WERI-Rb-1 (cell line): ENCODE measurements at regions not wholly inside any gene's neighbourhood (a gene's known extent, or its start where the extent isn't known, plus 50 kb on each side); places are given as distances from the start of the nearest gene placed in this dataset.

Experiments used
- DNase-seq: peaks from one replicate; pipeline ENCODE4 v3.0.0-alpha.2; 2020
- H3K27ac ChIP-seq: fragments of 250-450 bp; sonication (Bioruptor Pico); 2 replicates; pipeline ENCODE4 v1.5.1; 2020; ENCODE audit warnings: mild to moderate bottlenecking, moderate library complexity
- H3K27me3 ChIP-seq: fragments of 250-450 bp; sonication (Bioruptor Pico); 2 replicates; pipeline ENCODE4 v1.5.1; 2021; ENCODE audit warnings: mild to moderate bottlenecking, low read depth, moderate library complexity; ENCODE audit not compliant: insufficient read depth, severe bottlenecking
- H3K36me3 ChIP-seq: fragments of 250-450 bp; sonication (Bioruptor Pico); 2 replicates; pipeline ENCODE4 v1.5.1; 2020; ENCODE audit warnings: mild to moderate bottlenecking, moderate library complexity
- H3K4me3 ChIP-seq: 2 replicates; pipeline ENCODE4 v1.5.1; 2011; ENCODE audit warnings: low read depth, mild to moderate bottlenecking, control low read depth, low read length
- H3K9me3 ChIP-seq: fragments of 250-450 bp; sonication (Bioruptor Pico); 2 replicates; pipeline ENCODE4 v1.5.1; 2021; ENCODE audit warnings: mild to moderate bottlenecking, moderate library complexity; ENCODE audit not compliant: severe bottlenecking
- TF ChIP-seq, protein P1 (sequence below): IDR thresholded peaks from 2 replicates; pipeline ENCODE4 v1.5.1; 2011; ENCODE audit warnings: low read depth, mild to moderate bottlenecking, control low read depth, inconsistent platforms, low read length

DNA sequence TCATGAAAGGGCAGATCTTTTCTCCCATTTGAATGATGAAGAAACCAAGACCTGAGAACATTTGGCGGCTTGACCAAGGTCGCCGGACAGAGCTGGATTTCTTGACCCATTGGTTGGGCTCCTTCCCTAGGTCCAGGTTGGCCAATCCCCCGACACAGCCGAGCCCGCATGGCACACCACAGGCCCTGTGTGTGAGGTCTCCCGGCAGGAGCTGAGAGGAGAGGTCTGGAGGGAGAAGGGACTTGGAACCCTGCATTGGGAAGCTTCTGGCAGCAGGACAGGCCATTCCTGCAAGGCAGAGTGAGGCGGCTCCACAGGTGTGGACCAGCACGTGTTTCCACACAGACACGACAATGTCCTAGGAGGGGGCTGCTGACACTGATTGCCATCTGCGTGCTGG lies 98.6 kb upstream of the THY1 start:
- TF ChIP-seq, protein P1, sequence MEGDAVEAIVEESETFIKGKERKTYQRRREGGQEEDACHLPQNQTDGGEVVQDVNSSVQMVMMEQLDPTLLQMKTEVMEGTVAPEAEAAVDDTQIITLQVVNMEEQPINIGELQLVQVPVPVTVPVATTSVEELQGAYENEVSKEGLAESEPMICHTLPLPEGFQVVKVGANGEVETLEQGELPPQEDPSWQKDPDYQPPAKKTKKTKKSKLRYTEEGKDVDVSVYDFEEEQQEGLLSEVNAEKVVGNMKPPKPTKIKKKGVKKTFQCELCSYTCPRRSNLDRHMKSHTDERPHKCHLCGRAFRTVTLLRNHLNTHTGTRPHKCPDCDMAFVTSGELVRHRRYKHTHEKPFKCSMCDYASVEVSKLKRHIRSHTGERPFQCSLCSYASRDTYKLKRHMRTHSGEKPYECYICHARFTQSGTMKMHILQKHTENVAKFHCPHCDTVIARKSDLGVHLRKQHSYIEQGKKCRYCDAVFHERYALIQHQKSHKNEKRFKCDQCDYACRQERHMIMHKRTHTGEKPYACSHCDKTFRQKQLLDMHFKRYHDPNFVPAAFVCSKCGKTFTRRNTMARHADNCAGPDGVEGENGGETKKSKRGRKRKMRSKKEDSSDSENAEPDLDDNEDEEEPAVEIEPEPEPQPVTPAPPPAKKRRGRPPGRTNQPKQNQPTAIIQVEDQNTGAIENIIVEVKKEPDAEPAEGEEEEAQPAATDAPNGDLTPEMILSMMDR, result no peak
- no peak for DNase-seq
- no peak overlapping the region for H3K4me3 ChIP-seq
- H3K27ac ChIP-seq, result no peak overlapping the region
- no peaks in the 10 kb centered on the region for H3K27me3 ChIP-seq
- H3K9me3 ChIP-seq, result no peaks in the 10 kb centered on the region
- no peaks in the 10 kb centered on the region for H3K36me3 ChIP-seq

DNA sequence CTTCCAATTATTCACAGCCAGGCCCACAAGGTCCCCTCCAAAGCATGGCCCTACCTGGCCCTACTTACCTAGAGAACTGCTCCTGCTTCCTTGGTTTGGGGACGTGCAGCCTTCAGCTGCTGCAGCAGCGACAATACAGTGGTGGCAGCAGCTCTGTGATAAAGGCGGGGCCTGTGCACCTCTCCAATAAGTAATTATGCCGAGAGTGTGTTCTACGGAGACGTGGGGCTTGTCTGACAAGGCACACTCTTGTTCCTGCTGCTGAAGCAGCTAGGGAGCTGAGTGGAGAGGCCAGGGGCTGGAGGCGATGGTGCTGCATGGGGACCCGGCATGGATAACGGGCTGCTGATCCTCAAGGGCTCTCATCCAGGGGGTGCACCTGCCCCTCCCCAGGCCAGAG lies 98.0 kb upstream of the THY1 start:
- no peak for DNase-seq
- Histone ChIP-seq H3K27me3 (no peaks in the 10 kb centered on the region), H3K27ac (no peak overlapping the region), H3K4me3 (no peak overlapping the region), H3K9me3 (no peaks in the 10 kb centered on the region), H3K36me3 (no peaks in the 10 kb centered on the region)
- TF ChIP-seq, protein P1, result no peak

DNA sequence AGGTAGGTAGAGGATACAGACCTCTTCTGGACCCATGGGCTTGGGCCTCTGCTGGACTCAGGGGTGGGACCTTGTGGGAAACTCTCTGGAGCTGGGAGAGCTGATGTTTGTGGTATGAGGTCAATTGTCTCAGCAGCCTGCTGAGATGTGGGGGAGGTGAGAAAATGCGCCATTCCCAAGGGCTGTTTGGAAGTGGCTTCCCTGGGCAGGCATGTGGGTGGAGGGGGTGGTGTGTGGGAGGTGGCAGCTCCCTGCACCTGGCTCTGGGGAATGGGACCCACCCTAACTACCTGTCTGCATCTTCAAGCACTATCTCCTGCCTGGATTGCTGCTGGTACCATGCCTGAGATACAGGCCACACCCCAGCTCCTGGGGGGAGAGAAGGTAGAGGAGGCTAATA lies 97.4 kb upstream of the THY1 start:
- TF ChIP-seq, protein P1, result no peak
- DNase-seq, result no peak
- no peak overlapping the region for H3K27ac ChIP-seq
- no peaks in the 10 kb centered on the region for H3K9me3 ChIP-seq
- no peaks in the 10 kb centered on the region for H3K36me3 ChIP-seq
- H3K4me3 ChIP-seq, result no peak overlapping the region
- no peaks in the 10 kb centered on the region for H3K27me3 ChIP-seq

DNA sequence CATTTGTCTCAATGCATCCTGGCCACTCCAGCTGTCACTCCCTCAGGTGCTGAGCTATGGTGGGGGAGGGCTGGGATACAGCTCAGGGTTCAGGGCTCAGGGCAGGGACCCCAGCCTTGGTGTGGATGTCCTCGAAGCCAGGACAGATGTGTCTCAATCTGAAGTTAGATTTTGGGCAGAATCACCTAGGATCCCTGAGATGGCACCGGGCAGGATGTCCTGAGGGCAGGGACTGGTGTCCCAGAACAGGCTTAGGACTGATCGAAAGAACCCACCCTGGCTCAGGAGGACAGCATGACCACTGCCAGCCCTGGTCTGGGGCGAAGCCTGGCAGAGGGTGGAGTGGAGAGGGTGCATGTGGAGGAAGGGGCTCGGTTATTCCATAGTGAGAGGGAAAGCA lies 96.8 kb upstream of the THY1 start:
- no peaks in the 10 kb centered on the region for H3K36me3 ChIP-seq
- DNase-seq, result no peak
- no peaks in the 10 kb centered on the region for H3K27me3 ChIP-seq

DNA sequence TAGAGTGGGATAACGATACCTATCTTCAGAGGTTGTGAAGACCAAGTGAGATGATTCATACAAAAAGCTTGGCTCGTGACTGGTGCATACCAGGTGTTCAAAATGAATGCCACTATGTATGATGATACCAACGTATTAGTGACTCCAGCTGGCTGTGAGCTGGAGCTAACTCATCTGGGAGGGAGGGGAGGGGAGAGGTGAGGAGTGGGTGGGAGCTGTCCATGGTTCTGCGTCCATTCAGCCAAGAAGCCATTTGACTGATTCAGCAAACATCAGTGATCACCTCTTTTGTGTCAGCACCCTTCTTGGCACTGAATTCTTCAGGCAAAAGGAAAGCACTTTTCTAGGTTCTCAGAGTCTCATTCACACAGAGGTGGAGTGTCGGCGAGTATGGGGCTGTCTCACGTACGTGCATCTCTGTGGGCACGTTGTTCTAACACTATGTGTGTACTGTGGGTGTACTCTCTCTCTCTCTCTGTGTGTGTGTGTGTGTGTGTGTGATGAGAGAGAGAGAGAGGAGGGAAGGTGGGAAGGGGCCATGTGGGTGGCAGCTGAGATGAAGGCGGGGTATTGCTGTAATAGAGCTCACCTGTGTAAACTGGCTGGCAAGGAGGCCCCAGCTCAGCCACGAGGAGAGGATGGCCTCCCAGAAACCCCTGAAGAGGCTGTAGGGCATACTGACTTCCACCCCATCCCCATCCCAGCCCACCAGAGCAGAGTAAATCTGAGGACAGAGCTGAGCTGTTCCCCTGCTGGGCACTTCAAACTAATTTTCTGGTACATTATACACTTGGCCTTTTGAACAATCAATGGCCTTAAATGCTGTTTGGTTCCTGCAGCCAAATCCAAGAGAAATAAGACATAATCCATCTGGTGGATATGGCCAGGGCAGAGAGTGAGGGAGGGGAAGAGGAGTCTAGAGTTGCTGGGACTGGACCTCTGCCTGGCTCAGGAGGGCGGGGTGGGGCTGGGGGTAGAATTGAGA lies 96.1 kb upstream of the THY1 start:
- TF ChIP-seq, protein P1, result no peak
- no peak overlapping the region for H3K4me3 ChIP-seq
- H3K27ac ChIP-seq, result no peak overlapping the region
- no peaks in the 10 kb centered on the region for H3K27me3 ChIP-seq
- H3K9me3 ChIP-seq, result no peaks in the 10 kb centered on the region
- DNase-seq, result no peak
- no peaks in the 10 kb centered on the region for H3K36me3 ChIP-seq

More for the DNA sequence above, 96.8 kb upstream of the THY1 start:
- Histone ChIP-seq H3K27ac (no peak overlapping the region), H3K9me3 (no peaks in the 10 kb centered on the region), H3K4me3 (no peak overlapping the region)
- TF ChIP-seq, protein P1, result no peak
